IMR-90 (cell line): ENCODE measurements at regions not wholly inside any gene's neighbourhood (a gene's known extent, or its start where the extent isn't known, plus 50 kb on each side); places are given as distances from the start of the nearest gene placed in this dataset.

Experiments used
- ATAC-seq: fragments of 200-7000 bp; cut with Tn5 transposase; 2 replicates; pipeline ENCODE4 v1.9.1; 2020; ENCODE audit warnings: low read depth, mild to moderate bottlenecking, moderate library complexity
- BruUV-seq: library from RNA; stranded (reverse); fragments of 400-500 nt; replicated peaks from 2 replicates; lab custom pipeline; 2021; lab: Mats Ljungman, UMichigan
- CTCF ChIA-PET: fragments of 300-600 bp; formaldehyde crosslinking; extraction: SDS; loops from one replicate; lab custom pipeline; 2021; ENCODE audit warnings: antibody characterized with exemption; lab: Yijun Ruan, JAX
- POLR2A ChIA-PET: fragments of 300-600 bp; sonication (Branson Sonifier 250); formaldehyde crosslinking; loops from one replicate; lab custom pipeline; 2022; ENCODE audit warnings: antibody characterized with exemption; ENCODE audit not compliant: unreplicated experiment; lab: Charles Lee
- DNase-seq: peaks from one replicate; pipeline ENCODE4 v3.0.0; 2013
- H2AFZ ChIP-seq: replicated peaks from 2 replicates; pipeline ENCODE3; 2013; ENCODE audit warnings: low read length, mild to moderate bottlenecking; ENCODE audit not compliant: poor library complexity
- H2AK5ac ChIP-seq: 2 replicates; pipeline ENCODE4 v1.6.1; 2013; ENCODE audit warnings: low read depth, low read length, inconsistent platforms
- H2AK9ac ChIP-seq: replicated peaks from 2 replicates; pipeline ENCODE3; 2013; ENCODE audit warnings: mild to moderate bottlenecking, low read depth, low read length, moderate library complexity; ENCODE audit not compliant: poor library complexity
- H2BK120ac ChIP-seq: 2 replicates; pipeline ENCODE4 v1.6.1; 2013; ENCODE audit warnings: low read depth, low read length, inconsistent platforms
- H2BK15ac ChIP-seq: 3 replicates; pipeline ENCODE4 v1.6.1; 2013; ENCODE audit warnings: low read depth, low read length, inconsistent platforms
- H2BK20ac ChIP-seq: 2 replicates; pipeline ENCODE4 v1.6.1; 2013; ENCODE audit warnings: low read depth, mild to moderate bottlenecking, inconsistent platforms, low read length, moderate library complexity
- H2BK5ac ChIP-seq: 2 replicates; pipeline ENCODE4 v1.6.1; 2013; ENCODE audit warnings: mild to moderate bottlenecking, low read depth, low read length, inconsistent platforms; ENCODE audit not compliant: poor library complexity, severe bottlenecking
- H3K14ac ChIP-seq: replicated peaks from 2 replicates; pipeline ENCODE4 v1.6.1; 2013; ENCODE audit warnings: low read depth, low read length, inconsistent platforms
- H3K18ac ChIP-seq: 2 replicates; pipeline ENCODE4 v1.6.1; 2013; ENCODE audit warnings: low read depth, low read length, control low read depth
- H3K23ac ChIP-seq: 2 replicates; pipeline ENCODE4 v1.6.1; 2013; ENCODE audit warnings: low read depth, low read length, inconsistent platforms
- H3K27ac ChIP-seq: 2 replicates; pipeline ENCODE4 v1.5.1; 2013; ENCODE audit warnings: mild to moderate bottlenecking, control low read depth, low read length; ENCODE audit not compliant: insufficient read depth
- H3K27me3 ChIP-seq: 2 replicates; pipeline ENCODE4 v1.6.1; 2013; ENCODE audit warnings: low read length; ENCODE audit not compliant: control insufficient read depth, insufficient read depth
- H3K36me3 ChIP-seq: 2 replicates; pipeline ENCODE4 v1.6.1; 2013; ENCODE audit warnings: low read length, mixed read lengths; ENCODE audit not compliant: control insufficient read depth, insufficient read depth
- H3K4ac ChIP-seq: 2 replicates; pipeline ENCODE4 v1.6.1; 2013; ENCODE audit warnings: low read depth, low read length, inconsistent platforms
- H3K4me1 ChIP-seq: 2 replicates; pipeline ENCODE4 v1.6.1; 2013; ENCODE audit warnings: low read length, mixed read lengths; ENCODE audit not compliant: control insufficient read depth, insufficient read depth
- H3K4me2 ChIP-seq: 2 replicates; pipeline ENCODE4 v1.6.1; 2013; ENCODE audit warnings: low read depth, mild to moderate bottlenecking, control low read depth, low read length, moderate library complexity
- H3K4me3 ChIP-seq: 2 replicates; pipeline ENCODE4 v1.5.1; 2013; ENCODE audit warnings: low read depth, mild to moderate bottlenecking, control low read depth, low read length, moderate library complexity; ENCODE audit not compliant: insufficient read depth
- H3K56ac ChIP-seq: 2 replicates; pipeline ENCODE4 v1.6.1; 2013; ENCODE audit warnings: low read length, inconsistent platforms; ENCODE audit not compliant: insufficient read depth; ENCODE audit errors: extremely low read depth
- H3K79me1 ChIP-seq, 2 experiments: 2 replicates each; pipeline ENCODE4 v1.6.1; 2013; ENCODE audit warnings: low read length in 2 of 2, inconsistent platforms in 1 of 2, low read depth in 1 of 2
- H3K9ac ChIP-seq: 2 replicates; pipeline ENCODE4 v1.6.1; 2013; ENCODE audit warnings: low read depth, low read length, control low read depth
- H3K9me1 ChIP-seq: 2 replicates; pipeline ENCODE4 v1.6.1; 2013; ENCODE audit warnings: low read length, inconsistent platforms; ENCODE audit not compliant: insufficient read depth
- H3K9me3 ChIP-seq: 2 replicates; pipeline ENCODE4 v1.6.1; 2013; ENCODE audit warnings: low read length; ENCODE audit not compliant: control insufficient read depth, insufficient read depth
- H4K20me1 ChIP-seq: 2 replicates; pipeline ENCODE4 v1.6.1; 2013; ENCODE audit warnings: low read length, inconsistent platforms; ENCODE audit not compliant: insufficient read depth
- H4K5ac ChIP-seq: 2 replicates; pipeline ENCODE4 v1.6.1; 2013; ENCODE audit warnings: mild to moderate bottlenecking, low read depth, low read length, control low read depth
- H4K8ac ChIP-seq, 2 experiments: 2 replicates each; pipeline ENCODE4 v1.6.1; 2013; ENCODE audit warnings: low read depth in 2 of 2, low read length in 2 of 2, control low read depth in 1 of 2, inconsistent platforms in 1 of 2
- H4K91ac ChIP-seq: 2 replicates; pipeline ENCODE4 v1.6.1; 2013; ENCODE audit warnings: low read depth, low read length, inconsistent platforms; ENCODE audit not compliant: insufficient read depth
- MAFK ChIP-seq: IDR thresholded peaks from 2 replicates; pipeline ENCODE4 v1.6.1; 2012; ENCODE audit warnings: low read depth, low read length, improper control_type of control experiment
- MXI1 ChIP-seq: IDR thresholded peaks from 2 replicates; pipeline ENCODE4 v1.6.1; 2012; ENCODE audit warnings: low read depth, mild to moderate bottlenecking, low read length, moderate library complexity, borderline replicate concordance
- RCOR1 ChIP-seq: IDR thresholded peaks from 2 replicates; pipeline ENCODE4 v1.6.1; 2012; ENCODE audit warnings: mild to moderate bottlenecking, low read length, improper control_type of control experiment; ENCODE audit not compliant: insufficient replicate concordance
- WGBS, 2 experiments: methylation state at CpG; one replicate each; pipeline versions ENCODE4 v1.1.5 to v1.1.7; 2013; ENCODE audit warnings: missing lambda C conversion rate in 2 of 2; ENCODE audit not compliant: insufficient read length in 1 of 2; ENCODE audit errors: extremely low coverage in 2 of 2; 5-methylcytosine and 5-hydroxymethylcytosine counted together
- dilution Hi-C: fragments of 300-500 bp; cut with HindIII; formaldehyde crosslinking; loops from one replicate; pipeline ENCODE4 v1.14.3; 2018; ENCODE audit warnings: low sequenced_read_pairs; ENCODE audit not compliant: unreplicated experiment
- in situ Hi-C: fragments of 300-500 bp; cut with MboI; formaldehyde crosslinking; loops from 3 replicates; pipeline ENCODE4 v1.14.3; 2019; ENCODE audit warnings: low sequenced_read_pairs, inconsistent platforms, mixed read lengths
- intact Hi-C: fragments of 100-400 bp; cut with micrococcal nuclease; formaldehyde crosslinking; loops from 2 replicates; pipeline ENCODE4 v1.10.0; 2022

DNA sequence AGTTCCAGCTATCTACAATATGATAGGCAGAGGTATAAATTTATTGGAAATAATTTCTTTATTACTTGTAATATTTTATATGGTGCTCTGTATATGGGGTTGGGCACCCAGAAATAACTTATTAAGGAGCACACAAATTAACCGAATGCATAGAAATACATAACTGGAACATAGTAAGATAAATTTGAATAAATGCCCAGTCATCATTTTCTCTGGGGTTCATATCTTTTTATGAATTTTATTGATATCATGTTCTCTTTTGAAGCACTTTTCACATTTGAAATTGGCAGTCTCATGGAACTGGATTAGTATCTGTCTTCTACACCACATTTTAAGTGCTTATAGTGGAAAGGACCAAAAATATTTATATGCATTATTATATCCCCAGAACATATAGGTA is 122.0 kb downstream of the PCDH7 start:
- Histone ChIP-seq H2AK5ac (no peak overlapping the region), H3K4me2 (no peak overlapping the region), H3K27me3 (no peaks in the 10 kb centered on the region), H2BK15ac (no peak overlapping the region), H3K23ac (no peak overlapping the region), H2AK9ac (no peak overlapping the region), H2BK5ac (no peak overlapping the region), H4K5ac (no peak overlapping the region), H3K9me3 (no peaks in the 10 kb centered on the region), H2BK20ac (no peak overlapping the region), H3K18ac (no peak overlapping the region), H2BK120ac (no peak overlapping the region), H3K56ac (no peak overlapping the region), H4K20me1 (no peaks in the 10 kb centered on the region), H3K79me1 (no peaks in the 10 kb centered on the region), H2AFZ (no peak overlapping the region), H3K4me1 (peaks cover 2% of the 10 kb centered on the region), H3K27ac (no peak overlapping the region), H3K36me3 (no peaks in the 10 kb centered on the region), H4K8ac (no peak overlapping the region), H3K9me1 (no peaks in the 10 kb centered on the region), H3K14ac (no peak overlapping the region), H4K91ac (no peak overlapping the region), H3K4ac (no peak overlapping the region), H3K9ac (no peak overlapping the region), H3K4me3 (no peak overlapping the region)
- in situ Hi-C loops (no loop called here), dilution Hi-C loops (no loop called here), intact Hi-C loops (no loop called here)
- POLR2A ChIA-PET: no interaction called here
- no peak for ATAC-seq
- TF ChIP-seq RCOR1: no peak
- TF ChIP-seq MAFK: peak; percentile 96
- no peak for TF ChIP-seq MXI1
- no TSS peak for BruUV-seq
- CTCF ChIA-PET: no interaction called here
- no CpG with 5 or more reads among the region's 1 CpG for WGBS, 2 experiments
- no peak for DNase-seq
